ENCODE measurements at regions not wholly inside any gene's neighbourhood (a gene's known extent, or its start where the extent isn't known, plus 50 kb on each side); places are given as distances from the start of the nearest gene placed in this dataset.
"Not testable (repeated sequence)": the region's sequence is repeated elsewhere in the genome, so short reads cannot be mapped to it uniquely, and the experiment has no call there.

- TF ChIP-seq REST (IDR thresholded peaks at IDR 0.05; ENCODE audit: low read depth), result no peak
- TF ChIP-seq ATF3 (IDR thresholded peaks at IDR 0.05), result no peak
- TF ChIP-seq SIN3A (IDR thresholded peaks at IDR 0.05; ENCODE audit: low read depth), result no peak
- no peak for TF ChIP-seq POLR2AphosphoS5 (IDR thresholded peaks at IDR 0.05; ENCODE audit: low read depth, low read length)
- TF ChIP-seq SP1 (IDR thresholded peaks at IDR 0.05; ENCODE audit: low read depth), result no peak
- TF ChIP-seq ELF1 (IDR thresholded peaks at IDR 0.05; ENCODE audit: borderline replicate concordance, low read depth), result no peak
These were observed 239.8 kb downstream of the FZD1 start (continued) for GRCh38 chr7:91503934-91504555.

GRCh38 chr7:91504919-91505318 lies 240.7 kb downstream of the FZD1 start:
- H3K4me2 ChIP-seq (ENCODE audit: low read length), result no peak overlapping the region
- DNase-seq (ENCODE audit: low read depth, low spot score) (no peak), ATAC-seq (no peak)
- RAD21 ChIA-PET (ENCODE audit: low non-redundant PET in 1 of 2, low total read pairs in 2 of 2, uncharacterized antibody in 2 of 2, unreplicated experiment in 2 of 2), result no interaction called here
- H3K36me3 ChIP-seq (ENCODE audit: control insufficient read depth in 1 of 2, insufficient read depth in 2 of 2, low read length in 2 of 2), result no peaks in the 10 kb centered on the region
- no peaks in the 10 kb centered on the region for H4K20me1 ChIP-seq (ENCODE audit: insufficient read depth)
- H3K9me3 ChIP-seq (ENCODE audit: control insufficient read depth in 1 of 2, insufficient read depth in 1 of 2, low read depth in 1 of 2, low read length in 2 of 2), result no peaks in the 10 kb centered on the region
- intact Hi-C loops (cut with micrococcal nuclease), result no loop called here
- no peaks in the 10 kb centered on the region for H3K4me1 ChIP-seq (ENCODE audit: control insufficient read depth in 1 of 2, insufficient read depth in 2 of 2, low read length in 2 of 2)
- H2AFZ ChIP-seq (ENCODE audit: low read depth, low read length, poor library complexity, severe bottlenecking), result no peak overlapping the region
- H3K27me3 ChIP-seq (ENCODE audit: insufficient read depth, low read length), result no peaks in the 10 kb centered on the region
- no TSS peak for BruUV-seq (replicated peaks)
- H3K27ac ChIP-seq (ENCODE audit: low read depth, low read length), result no peak overlapping the region
- POLR2A ChIA-PET, result no interaction called here
- no peaks in the 10 kb centered on the region for H3K79me2 ChIP-seq (ENCODE audit: insufficient read depth, low read length)
- TF ChIP-seq SIN3A (IDR thresholded peaks at IDR 0.05; ENCODE audit: low read depth) (no peak), ZFX (IDR thresholded peaks at IDR 0.05) (no peak), ELF1 (IDR thresholded peaks at IDR 0.05; ENCODE audit: borderline replicate concordance, low read depth) (no peak), REST (IDR thresholded peaks at IDR 0.05; ENCODE audit: low read depth) (no peak), MAX (IDR thresholded peaks at IDR 0.05) (no peak), EGR1 (IDR thresholded peaks at IDR 0.05; ENCODE audit: low read depth) (no peak), YY1 (IDR thresholded peaks at IDR 0.05; ENCODE audit: extremely low read depth, insufficient replicate concordance, low read depth, low read length) (no peak), SRF (IDR thresholded peaks at IDR 0.05; ENCODE audit: low read depth) (no peak), RAD21 (IDR thresholded peaks at IDR 0.05; ENCODE audit: low read depth) (no peak)
- H3K9me2 ChIP-seq (ENCODE audit: insufficient read depth), result no peaks in the 10 kb centered on the region
- CTCF ChIA-PET, result no interaction called here
- no peak overlapping the region for H3K9ac ChIP-seq (ENCODE audit: low read length)
- no peak overlapping the region for H3K4me3 ChIP-seq (replicated peaks in 1 of 2; ENCODE audit: low read depth in 1 of 2, low read length in 2 of 2)

- H3K27me3 ChIP-seq (ENCODE audit: insufficient read depth, low read length); H3K79me2 ChIP-seq (ENCODE audit: insufficient read depth, low read length); BruUV-seq (replicated peaks); H3K4me3 ChIP-seq (replicated peaks in 1 of 2; ENCODE audit: low read depth in 1 of 2, low read length in 2 of 2); H3K9me2 ChIP-seq (ENCODE audit: insufficient read depth); ATAC-seq; H4K20me1 ChIP-seq (ENCODE audit: insufficient read depth); POLR2A ChIA-PET; CTCF ChIA-PET; H2AFZ ChIP-seq (ENCODE audit: low read depth, low read length, poor library complexity, severe bottlenecking); H3K9me3 ChIP-seq (ENCODE audit: control insufficient read depth in 1 of 2, insufficient read depth in 1 of 2, low read depth in 1 of 2, low read length in 2 of 2); H3K4me2 ChIP-seq (ENCODE audit: low read length); H3K27ac ChIP-seq (ENCODE audit: low read depth, low read length); RAD21 ChIA-PET (ENCODE audit: low non-redundant PET in 1 of 2, low total read pairs in 2 of 2, uncharacterized antibody in 2 of 2, unreplicated experiment in 2 of 2); H3K36me3 ChIP-seq (ENCODE audit: control insufficient read depth in 1 of 2, insufficient read depth in 2 of 2, low read length in 2 of 2); intact Hi-C loops (cut with micrococcal nuclease); H3K4me1 ChIP-seq (ENCODE audit: control insufficient read depth in 1 of 2, insufficient read depth in 2 of 2, low read length in 2 of 2); DNase-seq (ENCODE audit: low read depth, low spot score); H3K9ac ChIP-seq (ENCODE audit: low read length): not testable (repeated sequence)
These were observed 242.7 kb downstream of the FZD1 start for GRCh38 chr7:91506966-91507365.
